Stomach (tissue), 4 donors: ENCODE measurements at regions not wholly inside any gene's neighbourhood (a gene's known extent, or its start where the extent isn't known, plus 50 kb on each side); places are given as distances from the start of the nearest gene placed in this dataset.

Experiments used
- POLR2A ChIP-seq, 4 donors: fragments of 450-650 bp; IDR thresholded peaks; one replicate each; pipeline ENCODE4 v1.6.1; 2016; ENCODE audit warnings: antibody characterized with exemption in 4 of 4, control low read depth in 2 of 4, mild to moderate bottlenecking in 1 of 4, moderate library complexity in 1 of 4
- POLR2AphosphoS5 ChIP-seq, 3 donors: sonication (generic); formaldehyde crosslinking; IDR thresholded peaks; one replicate each; pipeline ENCODE4 v1.6.1; 2016; ENCODE audit warnings: antibody characterized with exemption in 3 of 3
- TF ChIP-seq, protein P1 (sequence below), 7 experiments: fragments of 450-650 bp in 4 of 7; fragments of 200-600 bp in 3 of 7; sonication (generic) in 3 of 7; IDR thresholded peaks; one replicate each; pipeline ENCODE4 v1.5.1; 2016 to 2019; ENCODE audit warnings: antibody characterized with exemption in 7 of 7, control low read depth in 2 of 7, mild to moderate bottlenecking in 1 of 7

DNA sequence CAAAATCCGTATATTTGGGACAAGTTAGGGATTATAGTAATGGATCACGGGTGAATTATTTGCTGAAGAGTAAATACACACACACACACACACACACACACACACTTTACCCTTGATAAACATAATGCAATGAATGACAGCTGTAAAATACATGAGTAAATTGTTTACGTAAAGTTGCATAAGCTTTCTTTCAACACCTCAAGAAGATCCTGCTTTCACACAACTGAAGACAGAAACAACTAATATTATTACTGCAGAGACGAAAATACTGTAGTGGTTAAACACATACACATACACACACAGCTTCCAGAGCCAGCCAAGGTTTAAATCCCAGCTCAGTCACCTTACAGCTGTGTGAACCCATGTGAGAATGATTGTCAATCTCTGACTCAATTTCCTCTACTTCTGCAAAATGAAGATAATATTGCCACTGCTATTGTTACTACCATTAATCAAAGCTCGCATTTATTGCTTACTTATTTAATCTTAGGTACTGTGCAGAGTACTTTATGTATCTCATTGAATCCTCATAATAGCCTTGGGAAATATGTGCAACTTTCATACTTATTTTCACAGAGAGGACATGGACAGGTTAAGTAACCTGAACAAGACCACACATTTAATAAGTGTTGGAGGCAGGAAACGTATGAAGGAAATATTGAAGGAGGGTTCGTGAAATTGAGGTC, 50.6 kb upstream of the DOK6 start:
- TF ChIP-seq POLR2A (IDR thresholded peaks at IDR 0.05) (no peak), POLR2AphosphoS5 (IDR thresholded peaks at IDR 0.05) (no peak)
- TF ChIP-seq, protein P1, sequence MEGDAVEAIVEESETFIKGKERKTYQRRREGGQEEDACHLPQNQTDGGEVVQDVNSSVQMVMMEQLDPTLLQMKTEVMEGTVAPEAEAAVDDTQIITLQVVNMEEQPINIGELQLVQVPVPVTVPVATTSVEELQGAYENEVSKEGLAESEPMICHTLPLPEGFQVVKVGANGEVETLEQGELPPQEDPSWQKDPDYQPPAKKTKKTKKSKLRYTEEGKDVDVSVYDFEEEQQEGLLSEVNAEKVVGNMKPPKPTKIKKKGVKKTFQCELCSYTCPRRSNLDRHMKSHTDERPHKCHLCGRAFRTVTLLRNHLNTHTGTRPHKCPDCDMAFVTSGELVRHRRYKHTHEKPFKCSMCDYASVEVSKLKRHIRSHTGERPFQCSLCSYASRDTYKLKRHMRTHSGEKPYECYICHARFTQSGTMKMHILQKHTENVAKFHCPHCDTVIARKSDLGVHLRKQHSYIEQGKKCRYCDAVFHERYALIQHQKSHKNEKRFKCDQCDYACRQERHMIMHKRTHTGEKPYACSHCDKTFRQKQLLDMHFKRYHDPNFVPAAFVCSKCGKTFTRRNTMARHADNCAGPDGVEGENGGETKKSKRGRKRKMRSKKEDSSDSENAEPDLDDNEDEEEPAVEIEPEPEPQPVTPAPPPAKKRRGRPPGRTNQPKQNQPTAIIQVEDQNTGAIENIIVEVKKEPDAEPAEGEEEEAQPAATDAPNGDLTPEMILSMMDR (IDR thresholded peaks at IDR 0.05): no peak
